Activated CD4-positive, alpha-beta memory T cell treated with anti-CD3 and anti-CD28 coated beads, Interleukin-2, amount 10 ng/mL, durations not matched to agents 7 days and 5 days (primary cell): ENCODE measurements at regions not wholly inside any gene's neighbourhood (a gene's known extent, or its start where the extent isn't known, plus 50 kb on each side); places are given as distances from the start of the nearest gene placed in this dataset.
"Not testable (repeated sequence)": the region's sequence is repeated elsewhere in the genome, so short reads cannot be mapped to it uniquely, and the experiment has no call there.

Experiments
- CTCF ChIA-PET: fragments of 350-600 bp; sonication (Branson Sonifier 250); formaldehyde crosslinking; loops from one replicate; lab custom pipeline; 2021; ENCODE audit warnings: antibody characterized with exemption, inconsistent platforms; lab: Charles Lee
- POLR2A ChIA-PET: fragments of 350-600 bp; sonication (Branson Sonifier 250); formaldehyde crosslinking; loops from one replicate; lab custom pipeline; 2021; ENCODE audit warnings: antibody characterized with exemption; lab: Charles Lee
- DNase-seq: peaks from one replicate; pipeline ENCODE4 v3.0.0-alpha.2; 2020
- H3K27ac Mint-ChIP-seq: one replicate; pipeline ENCODE4 v1.8.0; 2021; ENCODE audit warnings: mild to moderate bottlenecking, mixed read lengths
- H3K27me3 Mint-ChIP-seq: one replicate; pipeline ENCODE4 v1.8.0; 2021; ENCODE audit warnings: mixed read lengths
- H3K36me3 Mint-ChIP-seq: one replicate; pipeline ENCODE4 v1.8.0; 2021; ENCODE audit warnings: low read depth, mixed read lengths
- H3K4me1 Mint-ChIP-seq: one replicate; pipeline ENCODE4 v1.8.0; 2021; ENCODE audit warnings: mixed read lengths
- H3K4me3 Mint-ChIP-seq: one replicate; pipeline ENCODE4 v1.8.0; 2021; ENCODE audit warnings: mild to moderate bottlenecking, mixed read lengths
- H3K9me3 Mint-ChIP-seq: one replicate; pipeline ENCODE4 v1.8.0; 2021; ENCODE audit warnings: mixed read lengths

- DNase-seq: no peak
- H3K9me3 Mint-ChIP-seq: no peaks in the 10 kb centered on the region
- no peaks in the 10 kb centered on the region for H3K27me3 Mint-ChIP-seq
- no peaks in the 10 kb centered on the region for H3K4me1 Mint-ChIP-seq
- H3K4me3 Mint-ChIP-seq: no peak overlapping the region
- ChIA-PET CTCF (no interaction called here), POLR2A (no interaction called here)
- H3K27ac Mint-ChIP-seq: no peak overlapping the region
- no peaks in the 10 kb centered on the region for H3K36me3 Mint-ChIP-seq
These were observed 73.0 kb upstream of the SIPA1L2 start for GRCh38 chr1:232702911-232703310.

GRCh38 chr1:232704256-232704655 is 74.3 kb upstream of the SIPA1L2 start:
- H3K27ac Mint-ChIP-seq: no peak overlapping the region
- no peak overlapping the region for H3K4me3 Mint-ChIP-seq
- H3K27me3 Mint-ChIP-seq: no peaks in the 10 kb centered on the region
- ChIA-PET CTCF (no interaction called here), POLR2A (no interaction called here)
- no peak for DNase-seq
- H3K36me3 Mint-ChIP-seq: no peaks in the 10 kb centered on the region
- no peaks in the 10 kb centered on the region for H3K9me3 Mint-ChIP-seq
- H3K4me1 Mint-ChIP-seq: no peaks in the 10 kb centered on the region

GRCh38 chr1:232704694-232705680 is 75.1 kb upstream of the SIPA1L2 start:
- H3K4me3 Mint-ChIP-seq: no peak overlapping the region
- CTCF ChIA-PET: no interaction called here

GRCh38 chr1:232705815-232706575 is 76.1 kb upstream of the SIPA1L2 start:
- Mint-ChIP-seq H3K36me3 (no peaks in the 10 kb centered on the region), H3K27ac (no peak overlapping the region), H3K9me3 (no peaks in the 10 kb centered on the region), H3K4me1 (no peaks in the 10 kb centered on the region), H3K4me3 (no peak overlapping the region), H3K27me3 (no peaks in the 10 kb centered on the region)
- ChIA-PET POLR2A (no interaction called here), CTCF (no interaction called here)
- no peak for DNase-seq

More at GRCh38 chr1:232704694-232705680, 75.1 kb upstream of the SIPA1L2 start:
- no peak for DNase-seq
- Mint-ChIP-seq H3K36me3 (no peaks in the 10 kb centered on the region), H3K27ac (no peak overlapping the region), H3K27me3 (no peaks in the 10 kb centered on the region), H3K9me3 (no peaks in the 10 kb centered on the region), H3K4me1 (no peaks in the 10 kb centered on the region)
- POLR2A ChIA-PET: no interaction called here

- Mint-ChIP-seq H3K9me3 (no peaks in the 10 kb centered on the region), H3K4me3 (no peak overlapping the region), H3K36me3 (no peaks in the 10 kb centered on the region), H3K4me1 (no peaks in the 10 kb centered on the region), H3K27me3 (peaks cover 3% of the 10 kb centered on the region), H3K27ac (no peak overlapping the region)
- POLR2A ChIA-PET: no interaction called here
- CTCF ChIA-PET: no interaction called here
- no peak for DNase-seq
These were observed 77.2 kb upstream of the SIPA1L2 start for GRCh38 chr1:232707142-232707541.

GRCh38 chr1:232709386-232709785 is 79.5 kb upstream of the SIPA1L2 start:
- Mint-ChIP-seq H3K36me3 (no peaks in the 10 kb centered on the region), H3K27ac (no peak overlapping the region), H3K27me3 (peaks cover 5% of the 10 kb centered on the region), H3K4me3 (no peak overlapping the region), H3K9me3 (no peaks in the 10 kb centered on the region), H3K4me1 (no peaks in the 10 kb centered on the region)
- ChIA-PET CTCF (no interaction called here), POLR2A (no interaction called here)
- DNase-seq: no peak

GRCh38 chr1:232711996-232712395 is 82.1 kb upstream of the SIPA1L2 start:
- ChIA-PET POLR2A (no interaction called here), CTCF (no interaction called here)
- H3K27ac Mint-ChIP-seq: no peak overlapping the region
- no peaks in the 10 kb centered on the region for H3K9me3 Mint-ChIP-seq
- H3K4me3 Mint-ChIP-seq: no peak overlapping the region
- no peaks in the 10 kb centered on the region for H3K36me3 Mint-ChIP-seq
- peaks cover 5% of the 10 kb centered on the region for H3K27me3 Mint-ChIP-seq
- DNase-seq: no peak
- H3K4me1 Mint-ChIP-seq: no peaks in the 10 kb centered on the region

GRCh38 chr1:232713785-232714184 is 83.9 kb upstream of the SIPA1L2 start:
- CTCF ChIA-PET: no interaction called here
- POLR2A ChIA-PET: no interaction called here
- H3K9me3 Mint-ChIP-seq: no peaks in the 10 kb centered on the region

GRCh38 chr1:232715154-232715553 is 85.2 kb upstream of the SIPA1L2 start:
- peaks cover 7% of the 10 kb centered on the region for H3K27me3 Mint-ChIP-seq
- H3K4me3 Mint-ChIP-seq: no peak overlapping the region
- H3K9me3 Mint-ChIP-seq: no peaks in the 10 kb centered on the region
- ChIA-PET POLR2A (no interaction called here), CTCF (no interaction called here)
- no peak for DNase-seq
- no peaks in the 10 kb centered on the region for H3K4me1 Mint-ChIP-seq
- no peak overlapping the region for H3K27ac Mint-ChIP-seq
- H3K36me3 Mint-ChIP-seq: no peaks in the 10 kb centered on the region

More at GRCh38 chr1:232713785-232714184, 83.9 kb upstream of the SIPA1L2 start:
- DNase-seq: no peak
- Mint-ChIP-seq H3K27me3 (peaks cover 5% of the 10 kb centered on the region), H3K4me3 (no peak overlapping the region), H3K36me3 (no peaks in the 10 kb centered on the region), H3K4me1 (no peaks in the 10 kb centered on the region), H3K27ac (no peak overlapping the region)

GRCh38 chr1:232717911-232718310 is 87.3 kb upstream of the MAP10 start:
- H3K4me3 Mint-ChIP-seq, CTCF ChIA-PET, H3K27ac Mint-ChIP-seq, POLR2A ChIA-PET, H3K36me3 Mint-ChIP-seq, H3K9me3 Mint-ChIP-seq, DNase-seq, H3K4me1 Mint-ChIP-seq: not testable (repeated sequence)
- H3K27me3 Mint-ChIP-seq: peaks cover 10% of the 10 kb centered on the region

- Mint-ChIP-seq H3K4me3 (no peak overlapping the region), H3K4me1 (no peaks in the 10 kb centered on the region), H3K27ac (no peak overlapping the region), H3K36me3 (no peaks in the 10 kb centered on the region), H3K27me3 (peaks cover 8% of the 10 kb centered on the region), H3K9me3 (peaks cover 2% of the 10 kb centered on the region)
- ChIA-PET CTCF (no interaction called here), POLR2A (no interaction called here)
- no peak for DNase-seq
These were observed 86.0 kb upstream of the MAP10 start for GRCh38 chr1:232718928-232719927.

GRCh38 chr1:232722626-232723025 is 82.6 kb upstream of the MAP10 start:
- Mint-ChIP-seq H3K9me3 (peaks cover 2% of the 10 kb centered on the region), H3K4me1 (peaks cover 2% of the 10 kb centered on the region), H3K27me3 (peaks cover 8% of the 10 kb centered on the region), H3K36me3 (no peaks in the 10 kb centered on the region), H3K4me3 (no peak overlapping the region), H3K27ac (no peak overlapping the region)
- ChIA-PET POLR2A (no interaction called here), CTCF (no interaction called here)
- no peak for DNase-seq
